ENCODE measurements at regions not wholly inside any gene's neighbourhood (a gene's known extent, or its start where the extent isn't known, plus 50 kb on each side); places are given as distances from the start of the nearest gene placed in this dataset.

- Mint-ChIP-seq H3K36me3 (ENCODE audit: low read depth) (no peaks in the 10 kb centered on the region), H3K27ac (no peak overlapping the region), H3K4me1 (ENCODE audit: low read depth) (peaks cover 20% of the 10 kb centered on the region), H3K4me3 (no peak overlapping the region), H3K9me3 (no peaks in the 10 kb centered on the region), H3K27me3 (no peaks in the 10 kb centered on the region)
Observed at GRCh38 chr3:31448035-31448881, 84.5 kb upstream of the STT3B start.

GRCh38 chr3:31448882-31449243 lies 83.9 kb upstream of the STT3B start:
- Mint-ChIP-seq H3K4me1 (ENCODE audit: low read depth) (peaks cover 20% of the 10 kb centered on the region), H3K27ac (no peak overlapping the region), H3K9me3 (no peaks in the 10 kb centered on the region), H3K27me3 (no peaks in the 10 kb centered on the region), H3K4me3 (no peak overlapping the region), H3K36me3 (ENCODE audit: low read depth) (no peaks in the 10 kb centered on the region)

- Mint-ChIP-seq H3K27ac (no peak overlapping the region), H3K4me3 (no peak overlapping the region), H3K4me1 (ENCODE audit: low read depth) (peaks cover 20% of the 10 kb centered on the region), H3K36me3 (ENCODE audit: low read depth) (no peaks in the 10 kb centered on the region), H3K9me3 (no peaks in the 10 kb centered on the region), H3K27me3 (no peaks in the 10 kb centered on the region)
Observed at GRCh38 chr3:31449318-31449717, 83.4 kb upstream of the STT3B start.

GRCh38 chr3:31450345-31450744 lies 82.4 kb upstream of the STT3B start:
- Mint-ChIP-seq H3K4me1 (ENCODE audit: low read depth) (peaks cover 20% of the 10 kb centered on the region), H3K9me3 (no peaks in the 10 kb centered on the region), H3K36me3 (ENCODE audit: low read depth) (no peaks in the 10 kb centered on the region), H3K27me3 (no peaks in the 10 kb centered on the region), H3K27ac (no peak overlapping the region), H3K4me3 (no peak overlapping the region)

GRCh38 chr3:31452495-31453106 lies 80.1 kb upstream of the STT3B start:
- H3K36me3 Mint-ChIP-seq (ENCODE audit: low read depth) = no peaks in the 10 kb centered on the region
- no peaks in the 10 kb centered on the region for H3K27me3 Mint-ChIP-seq
- H3K4me1 Mint-ChIP-seq (ENCODE audit: low read depth) = peaks cover 20% of the 10 kb centered on the region
- no peak overlapping the region for H3K27ac Mint-ChIP-seq
- H3K9me3 Mint-ChIP-seq = no peaks in the 10 kb centered on the region
- H3K4me3 Mint-ChIP-seq = no peak overlapping the region

- H3K4me1 Mint-ChIP-seq (ENCODE audit: low read depth) = peaks cover 19% of the 10 kb centered on the region
- no peaks in the 10 kb centered on the region for H3K36me3 Mint-ChIP-seq (ENCODE audit: low read depth)
- no peaks in the 10 kb centered on the region for H3K9me3 Mint-ChIP-seq
- H3K27ac Mint-ChIP-seq = no peak overlapping the region
- H3K4me3 Mint-ChIP-seq = no peak overlapping the region
- no peaks in the 10 kb centered on the region for H3K27me3 Mint-ChIP-seq
Observed at GRCh38 chr3:31453430-31453829, 79.3 kb upstream of the STT3B start.

GRCh38 chr3:31455524-31455923 lies 77.2 kb upstream of the STT3B start:
- Mint-ChIP-seq H3K36me3 (ENCODE audit: low read depth) (no peaks in the 10 kb centered on the region), H3K27ac (no peak overlapping the region), H3K4me1 (ENCODE audit: low read depth) (peaks cover under 1% of the 10 kb centered on the region)

GRCh38 chr3:31456373-31456772 lies 76.4 kb upstream of the STT3B start:
- Mint-ChIP-seq H3K36me3 (ENCODE audit: low read depth) (no peaks in the 10 kb centered on the region), H3K4me3 (no peak overlapping the region), H3K27me3 (no peaks in the 10 kb centered on the region), H3K9me3 (no peaks in the 10 kb centered on the region), H3K27ac (no peak overlapping the region), H3K4me1 (ENCODE audit: low read depth) (peaks cover 8% of the 10 kb centered on the region)

More at GRCh38 chr3:31455524-31455923, 77.2 kb upstream of the STT3B start:
- H3K4me3 Mint-ChIP-seq = no peak overlapping the region
- no peaks in the 10 kb centered on the region for H3K27me3 Mint-ChIP-seq
- H3K9me3 Mint-ChIP-seq = no peaks in the 10 kb centered on the region

GRCh38 chr3:31461426-31461825 lies 71.3 kb upstream of the STT3B start:
- Mint-ChIP-seq H3K36me3 (ENCODE audit: low read depth) (no peaks in the 10 kb centered on the region), H3K27ac (no peak overlapping the region)

GRCh38 chr3:31462050-31462569 lies 70.6 kb upstream of the STT3B start:
- Mint-ChIP-seq H3K4me1 (ENCODE audit: low read depth) (peaks cover 58% of the 10 kb centered on the region), H3K36me3 (ENCODE audit: low read depth) (no peaks in the 10 kb centered on the region), H3K27me3 (no peaks in the 10 kb centered on the region), H3K9me3 (no peaks in the 10 kb centered on the region), H3K4me3 (peak overlapping the region; percentile 22), H3K27ac (no peak overlapping the region)

More at GRCh38 chr3:31461426-31461825, 71.3 kb upstream of the STT3B start:
- Mint-ChIP-seq H3K4me1 (ENCODE audit: low read depth) (peaks cover 53% of the 10 kb centered on the region), H3K9me3 (no peaks in the 10 kb centered on the region), H3K4me3 (peak overlapping the region; percentile 22), H3K27me3 (no peaks in the 10 kb centered on the region)

- Mint-ChIP-seq H3K4me3 (no peak overlapping the region), H3K9me3 (peaks cover 4% of the 10 kb centered on the region), H3K4me1 (ENCODE audit: low read depth) (peaks cover 61% of the 10 kb centered on the region), H3K27ac (no peak overlapping the region), H3K36me3 (ENCODE audit: low read depth) (peaks cover 9% of the 10 kb centered on the region), H3K27me3 (no peaks in the 10 kb centered on the region)
Observed at GRCh38 chr3:31465999-31466398, 66.7 kb upstream of the STT3B start.

- H3K4me3 Mint-ChIP-seq = no peak overlapping the region
- peaks cover 9% of the 10 kb centered on the region for H3K9me3 Mint-ChIP-seq
- H3K36me3 Mint-ChIP-seq (ENCODE audit: low read depth) = peaks cover 10% of the 10 kb centered on the region
- H3K4me1 Mint-ChIP-seq (ENCODE audit: low read depth) = peaks cover 55% of the 10 kb centered on the region
- H3K27ac Mint-ChIP-seq = no peak overlapping the region
- no peaks in the 10 kb centered on the region for H3K27me3 Mint-ChIP-seq
Observed at GRCh38 chr3:31466866-31467265, 65.9 kb upstream of the STT3B start.

- peaks cover 55% of the 10 kb centered on the region for H3K4me1 Mint-ChIP-seq (ENCODE audit: low read depth)
- no peaks in the 10 kb centered on the region for H3K27me3 Mint-ChIP-seq
- no peak overlapping the region for H3K4me3 Mint-ChIP-seq
Observed at GRCh38 chr3:31468433-31468832, 64.3 kb upstream of the STT3B start.

GRCh38 chr3:31469385-31469784 lies 63.3 kb upstream of the STT3B start:
- Mint-ChIP-seq H3K4me3 (no peak overlapping the region), H3K27ac (no peak overlapping the region), H3K36me3 (ENCODE audit: low read depth) (peaks cover 28% of the 10 kb centered on the region), H3K9me3 (peaks cover 27% of the 10 kb centered on the region), H3K4me1 (ENCODE audit: low read depth) (peaks cover 50% of the 10 kb centered on the region), H3K27me3 (no peaks in the 10 kb centered on the region)

More at GRCh38 chr3:31468433-31468832, 64.3 kb upstream of the STT3B start:
- Mint-ChIP-seq H3K36me3 (ENCODE audit: low read depth) (peaks cover 22% of the 10 kb centered on the region), H3K9me3 (peaks cover 23% of the 10 kb centered on the region), H3K27ac (no peak overlapping the region)

All from stimulated activated naive CD8-positive, alpha-beta T cell treated with anti-CD3 and anti-CD28 coated beads, Interleukin-15, Interleukin-2, amounts not matched to agents 100 ng/mL and 50 ng/mL, for 24 hours (primary cell).